Glutamatergic neuron (in vitro differentiated cells): ENCODE measurements at regions not wholly inside any gene's neighbourhood (a gene's known extent, or its start where the extent isn't known, plus 50 kb on each side); places are given as distances from the start of the nearest gene placed in this dataset.

Experiments
- DNase-seq: peaks from one replicate; pipeline ENCODE4 v3.0.0; 2022
- H3K27ac Mint-ChIP-seq: one replicate; pipeline ENCODE4 v1.8.0; 2020; ENCODE audit warnings: mild to moderate bottlenecking, mixed read lengths, inconsistent platforms; ENCODE audit not compliant: unreplicated experiment
- H3K27me3 Mint-ChIP-seq: one replicate; pipeline ENCODE4 v1.8.0; 2020; ENCODE audit warnings: mild to moderate bottlenecking, moderate library complexity, mixed read lengths, inconsistent platforms; ENCODE audit not compliant: unreplicated experiment
- H3K36me3 Mint-ChIP-seq: one replicate; pipeline ENCODE4 v1.8.0; 2020; ENCODE audit warnings: mild to moderate bottlenecking, mixed read lengths, inconsistent platforms; ENCODE audit not compliant: unreplicated experiment
- H3K4me1 Mint-ChIP-seq: one replicate; pipeline ENCODE4 v1.8.0; 2020; ENCODE audit warnings: mild to moderate bottlenecking, low read depth, mixed read lengths, inconsistent platforms; ENCODE audit not compliant: unreplicated experiment
- H3K4me3 Mint-ChIP-seq: one replicate; pipeline ENCODE4 v1.8.0; 2020; ENCODE audit warnings: mild to moderate bottlenecking, mixed read lengths, inconsistent platforms; ENCODE audit not compliant: unreplicated experiment
- H3K9me3 Mint-ChIP-seq: one replicate; pipeline ENCODE4 v1.8.0; 2020; ENCODE audit warnings: mild to moderate bottlenecking, moderate library complexity, mixed read lengths, inconsistent platforms; ENCODE audit not compliant: unreplicated experiment
- TF ChIP-seq, protein P1 (sequence below): fragments of 200-600 bp; sonication (generic); IDR thresholded peaks from one replicate; pipeline ENCODE4 v1.5.0; 2021; ENCODE audit not compliant: partially characterized antibody, unreplicated experiment

DNA sequence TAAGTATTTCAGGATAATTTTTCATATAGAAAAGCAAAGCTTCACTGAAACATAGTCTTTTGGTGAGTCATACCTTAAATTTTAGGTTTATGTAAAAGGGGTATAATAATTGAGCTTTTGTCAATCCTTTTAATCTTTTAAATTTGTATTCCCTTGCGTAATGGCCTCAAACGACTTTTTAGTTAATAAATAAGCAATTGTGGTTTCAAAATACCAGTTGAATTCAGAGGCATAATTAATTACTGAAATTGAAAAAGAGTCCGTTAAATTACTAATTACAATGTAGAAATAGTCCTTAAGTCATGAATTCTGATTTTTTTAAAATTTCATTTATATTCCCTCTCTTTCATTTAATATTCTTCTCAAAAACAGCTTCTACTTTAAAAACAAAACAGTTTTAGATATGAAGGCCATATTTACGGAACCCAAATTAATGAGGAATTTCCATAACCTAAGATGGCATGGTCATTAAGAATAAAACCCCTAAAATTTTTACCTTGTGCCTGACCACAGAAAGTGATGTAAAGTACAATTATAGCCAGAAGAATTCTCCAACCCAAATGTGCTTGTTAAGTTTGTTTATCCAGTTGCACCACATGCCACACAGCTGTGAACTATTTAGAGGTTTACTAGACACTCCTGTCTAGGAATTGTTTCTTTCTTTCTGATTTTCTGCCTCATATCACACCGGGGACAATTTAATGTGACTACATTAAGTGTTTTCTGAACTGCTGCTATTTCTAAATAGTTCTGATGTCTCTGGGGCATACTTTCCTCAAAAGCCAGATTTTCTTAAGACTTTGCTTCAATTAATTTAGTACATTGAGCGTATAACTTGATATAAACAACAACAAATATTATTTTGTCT is 60.7 kb upstream of the ITGA4 start:
- no peaks in the 10 kb centered on the region for H3K9me3 Mint-ChIP-seq
- H3K4me1 Mint-ChIP-seq = peaks cover 6% of the 10 kb centered on the region
- H3K36me3 Mint-ChIP-seq = no peaks in the 10 kb centered on the region
- no peak overlapping the region for H3K4me3 Mint-ChIP-seq
- TF ChIP-seq, protein P1, sequence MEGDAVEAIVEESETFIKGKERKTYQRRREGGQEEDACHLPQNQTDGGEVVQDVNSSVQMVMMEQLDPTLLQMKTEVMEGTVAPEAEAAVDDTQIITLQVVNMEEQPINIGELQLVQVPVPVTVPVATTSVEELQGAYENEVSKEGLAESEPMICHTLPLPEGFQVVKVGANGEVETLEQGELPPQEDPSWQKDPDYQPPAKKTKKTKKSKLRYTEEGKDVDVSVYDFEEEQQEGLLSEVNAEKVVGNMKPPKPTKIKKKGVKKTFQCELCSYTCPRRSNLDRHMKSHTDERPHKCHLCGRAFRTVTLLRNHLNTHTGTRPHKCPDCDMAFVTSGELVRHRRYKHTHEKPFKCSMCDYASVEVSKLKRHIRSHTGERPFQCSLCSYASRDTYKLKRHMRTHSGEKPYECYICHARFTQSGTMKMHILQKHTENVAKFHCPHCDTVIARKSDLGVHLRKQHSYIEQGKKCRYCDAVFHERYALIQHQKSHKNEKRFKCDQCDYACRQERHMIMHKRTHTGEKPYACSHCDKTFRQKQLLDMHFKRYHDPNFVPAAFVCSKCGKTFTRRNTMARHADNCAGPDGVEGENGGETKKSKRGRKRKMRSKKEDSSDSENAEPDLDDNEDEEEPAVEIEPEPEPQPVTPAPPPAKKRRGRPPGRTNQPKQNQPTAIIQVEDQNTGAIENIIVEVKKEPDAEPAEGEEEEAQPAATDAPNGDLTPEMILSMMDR = no peak
- no peak for DNase-seq
- no peak overlapping the region for H3K27ac Mint-ChIP-seq
- no peaks in the 10 kb centered on the region for H3K27me3 Mint-ChIP-seq

DNA sequence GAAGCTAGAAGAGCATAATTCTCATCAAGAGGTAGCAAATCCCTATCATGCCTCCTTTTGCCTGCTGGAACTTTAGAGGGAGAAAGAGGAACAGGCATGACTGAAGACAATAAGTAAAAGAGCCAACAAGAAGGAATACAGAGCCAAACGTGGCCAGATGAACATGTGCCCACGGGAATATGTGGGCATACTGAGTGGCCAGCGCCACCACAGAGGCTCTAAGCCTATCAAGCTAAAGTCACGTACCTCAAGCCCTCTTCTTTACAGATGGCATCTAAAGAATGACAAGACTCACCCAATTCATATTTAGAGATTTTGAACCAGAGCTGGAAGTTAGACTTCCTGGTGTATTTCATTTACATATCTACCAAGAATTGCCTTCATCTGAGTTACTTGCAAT is 59.9 kb upstream of the ITGA4 start:
- H3K4me1 Mint-ChIP-seq = peaks cover 6% of the 10 kb centered on the region
- H3K4me3 Mint-ChIP-seq = no peak overlapping the region
- no peak overlapping the region for H3K27ac Mint-ChIP-seq
- no peaks in the 10 kb centered on the region for H3K36me3 Mint-ChIP-seq
- DNase-seq = no peak
- TF ChIP-seq, protein P1 = no peak
- H3K27me3 Mint-ChIP-seq = no peaks in the 10 kb centered on the region
- H3K9me3 Mint-ChIP-seq = no peaks in the 10 kb centered on the region

DNA sequence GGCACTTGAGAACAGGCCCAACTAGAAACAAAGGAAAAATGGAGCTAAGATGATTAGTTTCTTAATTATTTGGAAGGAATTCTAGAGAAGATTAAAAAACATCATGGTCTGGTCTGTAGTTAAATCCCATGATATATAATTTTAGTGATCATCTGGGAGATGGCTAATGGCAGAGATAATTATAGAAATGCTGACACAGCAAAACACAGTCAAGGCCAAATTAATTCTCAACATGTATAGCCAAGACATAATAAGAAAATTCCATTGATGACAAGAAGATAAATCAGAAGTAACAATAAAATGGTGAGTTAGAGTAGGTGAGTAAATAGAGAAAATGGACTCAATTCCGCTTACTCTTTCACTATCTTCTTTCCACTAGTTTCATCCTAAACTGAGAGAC is 59.2 kb upstream of the ITGA4 start:
- no peak overlapping the region for H3K4me3 Mint-ChIP-seq
- H3K36me3 Mint-ChIP-seq = no peaks in the 10 kb centered on the region
- DNase-seq = no peak
- peaks cover 6% of the 10 kb centered on the region for H3K4me1 Mint-ChIP-seq
- H3K27me3 Mint-ChIP-seq = no peaks in the 10 kb centered on the region
- no peaks in the 10 kb centered on the region for H3K9me3 Mint-ChIP-seq
- no peak overlapping the region for H3K27ac Mint-ChIP-seq
- TF ChIP-seq, protein P1 = no peak

DNA sequence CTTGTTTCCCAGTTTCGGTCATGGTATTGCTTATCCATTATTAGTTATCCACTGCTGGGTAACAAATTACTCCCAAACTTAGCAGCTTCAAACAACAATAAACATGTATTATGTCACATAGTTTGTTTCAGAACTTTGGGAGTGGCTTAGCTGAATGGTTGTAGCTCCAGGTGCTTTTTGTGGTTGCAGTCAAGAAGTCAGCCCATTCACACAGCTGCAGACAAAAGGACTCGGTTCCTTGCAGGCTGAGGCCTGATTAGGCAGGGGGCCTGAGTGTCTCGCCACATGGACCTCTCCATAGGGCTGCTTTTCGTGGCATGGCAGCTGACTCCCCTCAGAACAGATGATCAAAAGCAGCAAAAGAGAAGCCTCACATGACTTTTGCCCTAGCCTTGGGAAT is 58.2 kb upstream of the ITGA4 start:
- Mint-ChIP-seq H3K27ac (no peak overlapping the region), H3K4me3 (no peak overlapping the region), H3K4me1 (peaks cover 6% of the 10 kb centered on the region), H3K36me3 (no peaks in the 10 kb centered on the region), H3K27me3 (no peaks in the 10 kb centered on the region), H3K9me3 (no peaks in the 10 kb centered on the region)
- no peak for DNase-seq
- TF ChIP-seq, protein P1 = no peak

DNA sequence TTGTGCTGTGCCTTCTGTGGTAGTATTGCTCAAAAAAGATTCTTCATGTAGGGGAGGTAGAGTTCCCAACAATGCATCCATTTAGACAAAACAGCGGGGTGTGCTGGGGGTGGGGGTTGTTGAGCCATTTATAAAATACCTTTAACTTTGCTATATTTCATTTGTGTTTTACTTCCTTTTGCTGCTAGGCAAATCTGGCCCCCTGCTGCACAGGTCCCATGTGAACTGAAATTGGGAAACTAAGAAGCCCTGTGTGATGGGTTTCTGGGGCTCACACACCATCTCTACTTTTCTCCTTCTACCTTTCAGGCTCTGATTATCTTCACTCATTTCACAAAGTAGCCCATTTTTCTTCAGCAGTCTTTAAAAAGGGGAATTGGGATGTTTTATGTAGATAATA is 52.7 kb upstream of the ITGA4 start:
- DNase-seq = no peak
- H3K27ac Mint-ChIP-seq = no peak overlapping the region
- H3K4me1 Mint-ChIP-seq = peaks cover 16% of the 10 kb centered on the region
- H3K4me3 Mint-ChIP-seq = no peak overlapping the region
- TF ChIP-seq, protein P1 = no peak
- H3K36me3 Mint-ChIP-seq = peaks cover 12% of the 10 kb centered on the region
- H3K9me3 Mint-ChIP-seq = peaks cover 4% of the 10 kb centered on the region
- no peaks in the 10 kb centered on the region for H3K27me3 Mint-ChIP-seq
